HEK293 (cell line): ENCODE measurements at regions not wholly inside any gene's neighbourhood (a gene's known extent, or its start where the extent isn't known, plus 50 kb on each side); places are given as distances from the start of the nearest gene placed in this dataset.

ENCODE experiments used
- CTCF ChIA-PET: fragments of 350-600 bp; formaldehyde crosslinking; extraction: SDS; loops from one replicate; lab custom pipeline; 2021; ENCODE audit warnings: antibody characterized with exemption; lab: Yijun Ruan, JAX
- POLR2A ChIA-PET: fragments of 300-600 bp; formaldehyde crosslinking; extraction: SDS; loops from one replicate; lab custom pipeline; 2020; ENCODE audit warnings: antibody characterized with exemption, inconsistent platforms; lab: Yijun Ruan, JAX
- H3K27ac ChIP-seq: fragments of 200-500 bp; sonication (Bioruptor generic); 2 replicates; pipeline ENCODE4 v1.5.1; 2014; ENCODE audit warnings: low read depth, low read length, control low read depth, inconsistent platforms; ENCODE audit errors: extremely low read depth
- H3K36me3 ChIP-seq, 2 experiments: fragments of 200-500 bp in 1 of 2; sonication (Bioruptor generic) in 1 of 2; 1 replicate in 1 of 2; 2 replicates in 1 of 2; pipeline ENCODE4 v1.5.1; 2014 to 2017; ENCODE audit warnings: inconsistent platforms in 2 of 2, low read length in 2 of 2; ENCODE audit not compliant: control insufficient read depth in 2 of 2, insufficient read depth in 1 of 2
- H3K4me1 ChIP-seq: fragments of 200-500 bp; sonication (Bioruptor generic); 2 replicates; pipeline ENCODE4 v1.5.1; 2014; ENCODE audit warnings: mild to moderate bottlenecking, low read length, inconsistent platforms; ENCODE audit not compliant: control insufficient read depth, insufficient read depth
- H3K4me3 ChIP-seq: 2 replicates; pipeline ENCODE4 v1.5.1; 2011; ENCODE audit warnings: low read depth, mild to moderate bottlenecking, control low read depth, low read length, moderate library complexity
- H3K9me3 ChIP-seq: fragments of 200-500 bp; sonication (Bioruptor generic); 2 replicates; pipeline ENCODE4 v1.5.1; 2014; ENCODE audit warnings: low read depth, low read length, inconsistent platforms; ENCODE audit not compliant: control insufficient read depth, insufficient read depth
- BCL11B ChIP-seq: fragments of 450-650 bp; formaldehyde crosslinking; IDR thresholded peaks from 2 replicates; pipeline ENCODE4 v1.5.1; 2016; ENCODE audit warnings: low read depth, missing biosample characterization, missing genetic modification characterization
- IKZF3 ChIP-seq: fragments of 450-650 bp; IDR thresholded peaks from 2 replicates; pipeline ENCODE4 v1.5.0; 2018; ENCODE audit warnings: missing biosample characterization, mild to moderate bottlenecking, missing genetic modification characterization, moderate library complexity
- MEIS1 ChIP-seq: sonication (generic); formaldehyde crosslinking; IDR thresholded peaks from 2 replicates; pipeline ENCODE4 v1.8.1; 2022; ENCODE audit warnings: missing genetic modification reagents, mild to moderate bottlenecking, borderline replicate concordance
- OVOL3 ChIP-seq: fragments of 450-650 bp; formaldehyde crosslinking; IDR thresholded peaks from 2 replicates; pipeline ENCODE4 v1.5.1; 2016; ENCODE audit warnings: missing biosample characterization, missing genetic modification characterization
- PRDM2 ChIP-seq: fragments of 450-650 bp; formaldehyde crosslinking; IDR thresholded peaks from 2 replicates; pipeline ENCODE4 v1.5.1; 2016; ENCODE audit warnings: missing biosample characterization, missing genetic modification characterization, borderline replicate concordance
- RBAK ChIP-seq: fragments of 450-650 bp; formaldehyde crosslinking; IDR thresholded peaks from 2 replicates; pipeline ENCODE4 v1.5.1; 2016; ENCODE audit warnings: missing biosample characterization, missing genetic modification characterization
- REPIN1 ChIP-seq: fragments of 450-650 bp; formaldehyde crosslinking; IDR thresholded peaks from 2 replicates; pipeline ENCODE4 v1.5.1; 2017; ENCODE audit warnings: missing biosample characterization, missing genetic modification characterization, low read depth
- REST ChIP-seq: fragments of 450-650 bp; formaldehyde crosslinking; IDR thresholded peaks from 2 replicates; pipeline ENCODE4 v1.5.1; 2016; ENCODE audit warnings: missing biosample characterization, missing genetic modification characterization
- SALL2 ChIP-seq: fragments of 450-650 bp; formaldehyde crosslinking; IDR thresholded peaks from 2 replicates; pipeline ENCODE4 v1.5.0; 2017; ENCODE audit warnings: missing biosample characterization, mild to moderate bottlenecking, missing genetic modification characterization, borderline replicate concordance
- ZBTB49 ChIP-seq: fragments of 450-650 bp; formaldehyde crosslinking; IDR thresholded peaks from 2 replicates; pipeline ENCODE4 v1.5.1; 2016; ENCODE audit warnings: missing biosample characterization, missing genetic modification characterization, low read depth
- ZBTB8A ChIP-seq: fragments of 450-650 bp; formaldehyde crosslinking; IDR thresholded peaks from 2 replicates; pipeline ENCODE4 v1.5.1; 2016; ENCODE audit warnings: missing biosample characterization, missing genetic modification characterization
- ZNF10 ChIP-seq: fragments of 450-650 bp; formaldehyde crosslinking; IDR thresholded peaks from 2 replicates; pipeline ENCODE4 v1.5.1; 2017; ENCODE audit warnings: missing biosample characterization, missing genetic modification characterization
- ZNF114 ChIP-seq: fragments of 450-650 bp; formaldehyde crosslinking; IDR thresholded peaks from 2 replicates; pipeline ENCODE4 v1.5.0; 2017; ENCODE audit warnings: missing biosample characterization, missing genetic modification characterization
- ZNF223 ChIP-seq: fragments of 450-650 bp; formaldehyde crosslinking; IDR thresholded peaks from 2 replicates; pipeline ENCODE4 v1.5.1; 2016; ENCODE audit warnings: missing biosample characterization, missing genetic modification characterization
- ZNF26 ChIP-seq: fragments of 450-650 bp; formaldehyde crosslinking; IDR thresholded peaks from 2 replicates; pipeline ENCODE4 v1.5.1; 2016; ENCODE audit warnings: missing biosample characterization, missing genetic modification characterization
- ZNF514 ChIP-seq: fragments of 450-650 bp; formaldehyde crosslinking; IDR thresholded peaks from 2 replicates; pipeline ENCODE4 v1.5.1; 2016; ENCODE audit warnings: missing biosample characterization, missing genetic modification characterization
- ZNF529 ChIP-seq: fragments of 450-650 bp; formaldehyde crosslinking; IDR thresholded peaks from 2 replicates; pipeline ENCODE4 v1.5.1; 2017; ENCODE audit warnings: missing genetic modification characterization, missing biosample characterization; ENCODE audit not compliant: insufficient replicate concordance
- ZNF544 ChIP-seq: fragments of 450-650 bp; formaldehyde crosslinking; IDR thresholded peaks from 2 replicates; pipeline ENCODE4 v1.5.0; 2017; ENCODE audit warnings: missing biosample characterization, missing genetic modification characterization
- ZNF629 ChIP-seq: fragments of 450-650 bp; formaldehyde crosslinking; IDR thresholded peaks from 2 replicates; pipeline ENCODE4 v1.5.1; 2017; ENCODE audit warnings: missing biosample characterization, missing genetic modification characterization
- ZNF670 ChIP-seq: fragments of 450-650 bp; formaldehyde crosslinking; IDR thresholded peaks from 2 replicates; pipeline ENCODE4 v1.5.1; 2016; ENCODE audit warnings: missing biosample characterization, missing genetic modification characterization, low read depth
- ZNF701 ChIP-seq: fragments of 450-650 bp; formaldehyde crosslinking; IDR thresholded peaks from 2 replicates; pipeline ENCODE4 v1.5.1; 2016; ENCODE audit warnings: missing biosample characterization, missing genetic modification characterization
- ZNF768 ChIP-seq: fragments of 450-650 bp; formaldehyde crosslinking; IDR thresholded peaks from 2 replicates; pipeline ENCODE4 v1.5.1; 2018; ENCODE audit warnings: missing biosample characterization, mild to moderate bottlenecking, missing genetic modification characterization

- TF ChIP-seq ZNF768 (tag by site-specific recombination): no peak
- no peak for TF ChIP-seq ZNF629 (tag by site-specific recombination)
- TF ChIP-seq ZNF670 (tag by site-specific recombination): no peak
- no peak for TF ChIP-seq IKZF3
- no peak for TF ChIP-seq SALL2
- no peak for TF ChIP-seq MEIS1 (CRISPR knock-in tag)
These were observed 571.1 kb downstream of the MAT2B start (continued) for GRCh38 chr5:164076556-164076955.

- Histone ChIP-seq H3K27ac (no peak overlapping the region), H3K4me3 (no peak overlapping the region), H3K4me1 (no peaks in the 10 kb centered on the region), H3K9me3 (no peaks in the 10 kb centered on the region), H3K36me3 (no peaks in the 10 kb centered on the region)
- ChIA-PET POLR2A (no interaction called here), CTCF (no interaction called here)
- TF ChIP-seq ZNF529: no peak
- TF ChIP-seq REST (tag by site-specific recombination): no peak
- TF ChIP-seq ZNF114 (tag by site-specific recombination): no peak
- TF ChIP-seq ZBTB49 (tag by site-specific recombination): no peak
- no peak for TF ChIP-seq ZNF544 (tag by site-specific recombination)
- no peak for TF ChIP-seq OVOL3 (tag by site-specific recombination)
- TF ChIP-seq ZNF223 (tag by site-specific recombination): no peak
- no peak for TF ChIP-seq REPIN1 (tag by site-specific recombination)
- no peak for TF ChIP-seq ZNF10
- no peak for TF ChIP-seq PRDM2 (tag by site-specific recombination)
- TF ChIP-seq ZNF26 (tag by site-specific recombination): no peak
- TF ChIP-seq ZBTB8A (tag by site-specific recombination): no peak
- TF ChIP-seq RBAK: no peak
- no peak for TF ChIP-seq ZNF514
- no peak for TF ChIP-seq ZNF701 (tag by site-specific recombination)
- TF ChIP-seq BCL11B (tag by site-specific recombination): no peak
These were observed 584.9 kb downstream of the MAT2B start for GRCh38 chr5:164090358-164090757.
